ENCODE measurements at regions not wholly inside any gene's neighbourhood (a gene's known extent, or its start where the extent isn't known, plus 50 kb on each side); places are given as distances from the start of the nearest gene placed in this dataset.

- Histone ChIP-seq H3K27me3 (no peaks in the 10 kb centered on the region), H3K36me3 (no peaks in the 10 kb centered on the region), H3K4me1 (ENCODE audit: control insufficient read depth in 1 of 2, insufficient read depth in 1 of 2, low read depth in 1 of 2, low read length in 1 of 2) (no peaks in the 10 kb centered on the region), H3K4me3 (ENCODE audit: low read depth in 1 of 2, low read length in 1 of 2) (no peak overlapping the region), H3K9me3 (no peaks in the 10 kb centered on the region), H3K27ac (no peak overlapping the region)
- TF ChIP-seq CTCF (IDR thresholded peaks at IDR 0.05) = no peak
Measured at GRCh38 chr3:177976866-177977265, 559.4 kb upstream of the KCNMB2 start.

GRCh38 chr3:177977381-177978158, 558.7 kb upstream of the KCNMB2 start:
- Histone ChIP-seq H3K4me3 (ENCODE audit: low read depth in 1 of 2, low read length in 1 of 2) (no peak overlapping the region), H3K27me3 (no peaks in the 10 kb centered on the region), H3K36me3 (no peaks in the 10 kb centered on the region), H3K9me3 (no peaks in the 10 kb centered on the region), H3K27ac (no peak overlapping the region), H3K4me1 (ENCODE audit: control insufficient read depth in 1 of 2, insufficient read depth in 1 of 2, low read depth in 1 of 2, low read length in 1 of 2) (no peaks in the 10 kb centered on the region)
- no peak for TF ChIP-seq CTCF (IDR thresholded peaks at IDR 0.05)

GRCh38 chr3:177978946-177979345, 557.3 kb upstream of the KCNMB2 start:
- Histone ChIP-seq H3K4me3 (ENCODE audit: low read depth in 1 of 2, low read length in 1 of 2) (no peak overlapping the region), H3K27me3 (no peaks in the 10 kb centered on the region), H3K4me1 (ENCODE audit: control insufficient read depth in 1 of 2, insufficient read depth in 1 of 2, low read depth in 1 of 2, low read length in 1 of 2) (no peaks in the 10 kb centered on the region), H3K36me3 (no peaks in the 10 kb centered on the region), H3K9me3 (no peaks in the 10 kb centered on the region), H3K27ac (no peak overlapping the region)
- TF ChIP-seq CTCF (IDR thresholded peaks at IDR 0.05) = no peak

- no peaks in the 10 kb centered on the region for H3K36me3 ChIP-seq
- no peaks in the 10 kb centered on the region for H3K4me1 ChIP-seq (ENCODE audit: control insufficient read depth in 1 of 2, insufficient read depth in 1 of 2, low read depth in 1 of 2, low read length in 1 of 2)
- no peak overlapping the region for H3K4me3 ChIP-seq (ENCODE audit: low read depth in 1 of 2, low read length in 1 of 2)
- H3K9me3 ChIP-seq = no peaks in the 10 kb centered on the region
- no peaks in the 10 kb centered on the region for H3K27me3 ChIP-seq
- H3K27ac ChIP-seq = no peak overlapping the region
- TF ChIP-seq CTCF (IDR thresholded peaks at IDR 0.05) = no peak
Measured at GRCh38 chr3:177979703-177980102, 556.5 kb upstream of the KCNMB2 start.

- H3K27ac ChIP-seq = no peak overlapping the region
- TF ChIP-seq CTCF (IDR thresholded peaks at IDR 0.05) = no peak
- no peaks in the 10 kb centered on the region for H3K27me3 ChIP-seq
- no peaks in the 10 kb centered on the region for H3K9me3 ChIP-seq
- no peak overlapping the region for H3K4me3 ChIP-seq (ENCODE audit: low read depth in 1 of 2, low read length in 1 of 2)
- H3K4me1 ChIP-seq (ENCODE audit: control insufficient read depth in 1 of 2, insufficient read depth in 1 of 2, low read depth in 1 of 2, low read length in 1 of 2) = no peaks in the 10 kb centered on the region
- H3K36me3 ChIP-seq = no peaks in the 10 kb centered on the region
Measured at GRCh38 chr3:177981576-177981975, 554.7 kb upstream of the KCNMB2 start.
